Large intestine (tissue), 3 donors: ENCODE measurements at regions not wholly inside any gene's neighbourhood (a gene's known extent, or its start where the extent isn't known, plus 50 kb on each side); places are given as distances from the start of the nearest gene placed in this dataset.

Experiments used
- DNase-seq, 2 donors: peaks; one replicate each; pipeline versions ENCODE4 v3.0.0 to v3.0.0-alpha.2; 2013
- H3K27ac ChIP-seq: one replicate; pipeline ENCODE4 v1.5.1; 2013; ENCODE audit warnings: low read length
- H3K27me3 ChIP-seq: 2 replicates; pipeline ENCODE4 v1.6.1; 2013; ENCODE audit warnings: low read length; ENCODE audit not compliant: control insufficient read depth, insufficient read depth
- H3K36me3 ChIP-seq: 2 replicates; pipeline ENCODE4 v1.6.1; 2013; ENCODE audit warnings: low read length; ENCODE audit not compliant: control insufficient read depth, insufficient read depth
- H3K4me1 ChIP-seq: one replicate; pipeline ENCODE4 v1.6.1; 2013; ENCODE audit warnings: low read length; ENCODE audit not compliant: control insufficient read depth, insufficient read depth
- H3K4me3 ChIP-seq: one replicate; pipeline ENCODE4 v1.5.1; 2013; ENCODE audit warnings: low read length
- H3K9me3 ChIP-seq: one replicate; pipeline ENCODE4 v1.6.1; 2013; ENCODE audit warnings: mild to moderate bottlenecking, low read depth, low read length, moderate library complexity; ENCODE audit not compliant: control insufficient read depth
- WGBS: methylation state at CpG from one replicate; pipeline ENCODE4 v1.1.5; 2013; ENCODE audit warnings: low lambda C conversion rate; ENCODE audit not compliant: insufficient coverage; 5-methylcytosine and 5-hydroxymethylcytosine counted together

- no peaks in the 10 kb centered on the region for H3K27me3 ChIP-seq
- no peaks in the 10 kb centered on the region for H3K36me3 ChIP-seq
- DNase-seq = no peak
- H3K4me1 ChIP-seq = no peaks in the 10 kb centered on the region
- WGBS = 80% methylated on average over 2 of the region's 3 CpGs
- H3K27ac ChIP-seq = no peak overlapping the region
- H3K9me3 ChIP-seq = no peaks in the 10 kb centered on the region
- H3K4me3 ChIP-seq = no peak overlapping the region
Measured at GRCh38 chr2:114238910-114239559, 203.4 kb upstream of the DPP10 start.

- no CpG with 5 or more reads among the region's 3 CpGs for WGBS
Measured at GRCh38 chr2:114248648-114249047, 193.8 kb upstream of the DPP10 start.

GRCh38 chr2:114252713-114253112 lies 189.7 kb upstream of the DPP10 start:
- no peaks in the 10 kb centered on the region for H3K36me3 ChIP-seq
- no peak overlapping the region for H3K27ac ChIP-seq
- H3K4me3 ChIP-seq = no peak overlapping the region
- no peak for DNase-seq
- H3K27me3 ChIP-seq = no peaks in the 10 kb centered on the region
- no peaks in the 10 kb centered on the region for H3K4me1 ChIP-seq
- H3K9me3 ChIP-seq = no peaks in the 10 kb centered on the region
- no CpG with 5 or more reads among the region's 1 CpG for WGBS

More at GRCh38 chr2:114248648-114249047, 193.8 kb upstream of the DPP10 start:
- Histone ChIP-seq H3K27ac (no peak overlapping the region), H3K4me3 (no peak overlapping the region), H3K27me3 (no peaks in the 10 kb centered on the region), H3K36me3 (no peaks in the 10 kb centered on the region), H3K9me3 (no peaks in the 10 kb centered on the region), H3K4me1 (no peaks in the 10 kb centered on the region)
- no peak for DNase-seq

GRCh38 chr2:114254875-114255274 lies 187.6 kb upstream of the DPP10 start:
- Histone ChIP-seq H3K27ac (no peak overlapping the region), H3K9me3 (no peaks in the 10 kb centered on the region), H3K4me3 (no peak overlapping the region), H3K4me1 (no peaks in the 10 kb centered on the region), H3K27me3 (no peaks in the 10 kb centered on the region), H3K36me3 (no peaks in the 10 kb centered on the region)
- DNase-seq = no peak
- WGBS = 70% methylated on average over 1 of the region's 2 CpGs

- no peaks in the 10 kb centered on the region for H3K36me3 ChIP-seq
- no peak overlapping the region for H3K4me3 ChIP-seq
- 100% methylated on average over 1 of the region's 3 CpGs for WGBS
- H3K4me1 ChIP-seq = no peaks in the 10 kb centered on the region
- H3K9me3 ChIP-seq = no peaks in the 10 kb centered on the region
- no peak overlapping the region for H3K27ac ChIP-seq
- DNase-seq = no peak
- H3K27me3 ChIP-seq = no peaks in the 10 kb centered on the region
Measured at GRCh38 chr2:114259389-114259788, 183.1 kb upstream of the DPP10 start.

GRCh38 chr2:114261366-114261765 lies 181.1 kb upstream of the DPP10 start:
- DNase-seq = no peak
- no peak overlapping the region for H3K27ac ChIP-seq
- H3K4me3 ChIP-seq = no peak overlapping the region
- H3K36me3 ChIP-seq = no peaks in the 10 kb centered on the region
- no peaks in the 10 kb centered on the region for H3K27me3 ChIP-seq
- no peaks in the 10 kb centered on the region for H3K4me1 ChIP-seq
- no peaks in the 10 kb centered on the region for H3K9me3 ChIP-seq

- no peak for DNase-seq
- no peaks in the 10 kb centered on the region for H3K4me1 ChIP-seq
- no peak overlapping the region for H3K27ac ChIP-seq
- no peak overlapping the region for H3K4me3 ChIP-seq
- H3K27me3 ChIP-seq = no peaks in the 10 kb centered on the region
- no peaks in the 10 kb centered on the region for H3K36me3 ChIP-seq
- no peaks in the 10 kb centered on the region for H3K9me3 ChIP-seq
- 25% methylated on average over 1 of the region's 4 CpGs for WGBS
Measured at GRCh38 chr2:114265261-114265660, 177.2 kb upstream of the DPP10 start.

GRCh38 chr2:114274957-114275356 lies 167.5 kb upstream of the DPP10 start:
- H3K4me1 ChIP-seq = no peaks in the 10 kb centered on the region
- DNase-seq = no peak

GRCh38 chr2:114281188-114281587 lies 161.3 kb upstream of the DPP10 start:
- WGBS = no CpG with 5 or more reads among the region's 2 CpGs
- DNase-seq = no peak
- no peaks in the 10 kb centered on the region for H3K36me3 ChIP-seq
- no peaks in the 10 kb centered on the region for H3K4me1 ChIP-seq
- no peaks in the 10 kb centered on the region for H3K9me3 ChIP-seq
- no peak overlapping the region for H3K27ac ChIP-seq
- H3K27me3 ChIP-seq = no peaks in the 10 kb centered on the region
- H3K4me3 ChIP-seq = no peak overlapping the region

More at GRCh38 chr2:114274957-114275356, 167.5 kb upstream of the DPP10 start:
- Histone ChIP-seq H3K27me3 (no peaks in the 10 kb centered on the region), H3K4me3 (no peak overlapping the region), H3K36me3 (no peaks in the 10 kb centered on the region), H3K9me3 (peaks cover 3% of the 10 kb centered on the region), H3K27ac (no peak overlapping the region)

- Histone ChIP-seq H3K4me1 (no peaks in the 10 kb centered on the region), H3K27me3 (no peaks in the 10 kb centered on the region), H3K4me3 (no peak overlapping the region), H3K9me3 (no peaks in the 10 kb centered on the region), H3K36me3 (no peaks in the 10 kb centered on the region), H3K27ac (no peak overlapping the region)
- DNase-seq = no peak
- 92% methylated on average over 2 of the region's 5 CpGs for WGBS
Measured at GRCh38 chr2:114283774-114284173, 158.7 kb upstream of the DPP10 start.

- Histone ChIP-seq H3K9me3 (no peaks in the 10 kb centered on the region), H3K4me3 (no peak overlapping the region), H3K27ac (no peak overlapping the region), H3K4me1 (no peaks in the 10 kb centered on the region), H3K36me3 (no peaks in the 10 kb centered on the region), H3K27me3 (no peaks in the 10 kb centered on the region)
- no peak for DNase-seq
- no CpG with 5 or more reads among the region's 8 CpGs for WGBS
Measured at GRCh38 chr2:114286438-114286837, 156.0 kb upstream of the DPP10 start.
